AML-193 (cell line): ENCODE measurements at regions not wholly inside any gene's neighbourhood (a gene's known extent, or its start where the extent isn't known, plus 50 kb on each side); places are given as distances from the start of the nearest gene placed in this dataset.
"Not testable (repeated sequence)": the region's sequence is repeated elsewhere in the genome, so short reads cannot be mapped to it uniquely, and the experiment has no call there.

ENCODE experiments used
- DNase-seq, 2 experiments: peaks; one replicate each; lab custom pipeline; 2025; lab: John Stamatoyannopoulos, UW

GRCh38 chr2:65605743-65606058 is 173.3 kb upstream of the SPRED2 start:
- no peak for DNase-seq

- DNase-seq = no peak
Measured at GRCh38 chr2:65605058-65605742, 172.8 kb upstream of the SPRED2 start.

- DNase-seq = no peak
Measured at GRCh38 chr2:65604246-65604645, 171.8 kb upstream of the SPRED2 start.

GRCh38 chr2:65602603-65603235 is 170.3 kb upstream of the SPRED2 start:
- DNase-seq = no peak

GRCh38 chr2:65600871-65601270 is 168.5 kb upstream of the SPRED2 start:
- DNase-seq = not testable (repeated sequence)

- not testable (repeated sequence) for DNase-seq
Measured at GRCh38 chr2:65600351-65600750, 168.0 kb upstream of the SPRED2 start.

- DNase-seq = no peak
Measured at GRCh38 chr2:65599693-65600092, 167.3 kb upstream of the SPRED2 start.

GRCh38 chr2:65598996-65599395 is 166.6 kb upstream of the SPRED2 start:
- DNase-seq = no peak

GRCh38 chr2:65598264-65598663 is 165.9 kb upstream of the SPRED2 start:
- no peak for DNase-seq

- no peak for DNase-seq
Measured at GRCh38 chr2:65595630-65596029, 163.2 kb upstream of the SPRED2 start.

GRCh38 chr2:65594150-65594549 is 161.8 kb upstream of the SPRED2 start:
- DNase-seq = no peak

GRCh38 chr2:65589667-65590066 is 157.3 kb upstream of the SPRED2 start:
- no peak for DNase-seq

GRCh38 chr2:65587779-65588178 is 155.4 kb upstream of the SPRED2 start:
- DNase-seq = no peak

GRCh38 chr2:65586516-65586915 is 154.1 kb upstream of the SPRED2 start:
- DNase-seq = no peak

GRCh38 chr2:65583061-65583460 is 150.7 kb upstream of the SPRED2 start:
- DNase-seq = no peak

- no peak for DNase-seq
Measured at GRCh38 chr2:65582364-65582763, 150.0 kb upstream of the SPRED2 start.

- DNase-seq = no peak
Measured at GRCh38 chr2:65580824-65581223, 148.4 kb upstream of the SPRED2 start.

- DNase-seq = no peak
Measured at GRCh38 chr2:65579506-65580235, 147.3 kb upstream of the SPRED2 start.

GRCh38 chr2:65577654-65578053 is 145.3 kb upstream of the SPRED2 start:
- DNase-seq = no peak

- no peak for DNase-seq
Measured at GRCh38 chr2:65576861-65577601, 144.6 kb upstream of the SPRED2 start.

- no peak for DNase-seq
Measured at GRCh38 chr2:65576278-65576677, 143.9 kb upstream of the SPRED2 start.

GRCh38 chr2:65574993-65575392 is 142.6 kb upstream of the SPRED2 start:
- DNase-seq = no peak
